ENCODE measurements at regions not wholly inside any gene's neighbourhood (a gene's known extent, or its start where the extent isn't known, plus 50 kb on each side); places are given as distances from the start of the nearest gene placed in this dataset.

DNA sequence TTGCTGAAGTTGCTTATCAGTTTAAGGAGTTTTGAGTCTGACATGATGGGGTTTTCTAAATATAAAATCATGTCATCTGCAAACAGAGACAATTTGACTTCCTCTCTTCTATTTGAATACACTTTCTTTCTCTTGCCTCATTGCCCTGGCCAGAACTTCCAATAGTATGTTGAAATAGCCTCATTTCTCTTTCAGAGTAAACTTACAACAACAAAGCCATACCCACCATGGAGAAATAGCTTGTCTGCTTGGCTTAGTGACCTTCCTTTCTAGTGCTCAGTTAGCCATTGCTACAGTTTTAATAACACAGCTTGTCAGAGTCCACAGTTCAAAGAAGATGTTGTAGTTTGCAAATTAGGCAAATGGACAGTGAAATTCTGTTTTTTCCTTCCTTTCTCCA is 228.0 kb downstream of the ETAA1 start:
- DNase-seq: no peak

DNA sequence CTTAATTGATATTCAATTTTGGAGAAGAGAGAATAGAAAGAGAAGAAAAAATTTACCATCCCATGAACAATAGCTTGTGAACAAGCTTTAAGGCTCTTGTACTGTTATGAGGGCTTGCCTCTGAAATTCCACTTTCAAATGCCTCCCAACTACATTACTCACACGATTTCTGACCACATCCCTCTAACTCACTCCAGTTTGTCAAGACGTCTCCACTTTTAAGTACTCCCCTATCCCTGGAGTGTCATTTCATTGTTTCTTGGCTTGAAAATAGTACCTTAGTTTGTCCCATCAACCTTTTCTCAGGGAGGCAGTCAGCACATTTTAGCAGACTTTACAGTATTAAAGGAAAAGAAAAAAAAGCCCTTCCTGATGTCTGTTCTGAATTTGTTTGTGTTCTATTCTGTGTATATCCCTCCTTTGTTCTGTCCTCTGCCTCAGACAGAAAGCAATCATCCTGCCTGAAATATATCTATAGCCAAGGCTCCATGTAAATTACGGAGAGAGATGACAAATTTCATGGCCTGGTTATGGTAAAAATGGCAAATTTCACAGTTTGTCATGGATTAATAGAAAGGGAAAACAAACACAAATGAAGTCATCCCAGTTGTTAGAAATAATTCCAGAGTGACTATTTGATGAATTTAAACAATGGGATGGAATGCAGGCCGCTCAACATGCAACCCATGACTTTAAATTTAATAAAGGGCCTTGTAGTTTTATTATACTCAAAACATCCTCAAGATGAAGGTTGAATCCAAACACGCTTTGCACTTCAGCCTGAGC is 228.8 kb downstream of the ETAA1 start:
- no peak for DNase-seq

GRCh38 chr2:67626656-67627055 is 229.5 kb downstream of the ETAA1 start:
- DNase-seq: no peak

DNA sequence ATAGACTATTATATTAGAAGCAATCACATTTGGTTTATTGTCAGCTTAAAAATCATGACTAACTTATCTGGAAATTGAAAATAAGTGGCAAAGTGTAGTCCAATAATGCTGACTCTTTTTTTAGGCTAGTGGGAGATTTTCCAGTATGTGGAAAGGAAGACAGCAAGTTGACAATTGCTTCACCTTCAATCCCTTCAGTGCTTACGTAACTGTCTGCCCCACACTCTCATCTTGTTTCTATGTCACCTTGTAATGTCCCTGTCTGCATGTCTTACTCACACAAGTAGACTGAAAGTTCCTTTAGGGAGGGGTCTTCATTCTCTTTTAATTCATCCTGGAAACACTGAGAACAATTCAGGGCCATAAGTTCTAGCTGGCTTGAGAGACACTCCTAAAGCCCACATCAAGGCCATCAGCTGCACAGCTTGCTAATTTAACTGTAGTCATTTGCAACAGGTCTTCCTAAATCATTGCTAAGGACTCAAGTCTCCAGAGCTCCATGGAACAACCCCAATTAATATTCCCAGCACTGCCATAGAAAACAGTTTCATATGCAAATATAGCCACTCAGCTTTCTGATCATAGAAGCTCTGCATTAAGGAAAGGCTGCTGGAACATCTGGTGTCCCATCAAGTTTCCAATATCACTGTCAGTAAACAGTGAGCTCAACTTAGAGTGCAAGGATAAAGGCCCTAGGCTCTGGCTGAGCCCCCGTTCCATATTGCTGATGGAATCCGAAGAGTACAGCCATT is 230.5 kb downstream of the ETAA1 start:
- DNase-seq: no peak

DNA sequence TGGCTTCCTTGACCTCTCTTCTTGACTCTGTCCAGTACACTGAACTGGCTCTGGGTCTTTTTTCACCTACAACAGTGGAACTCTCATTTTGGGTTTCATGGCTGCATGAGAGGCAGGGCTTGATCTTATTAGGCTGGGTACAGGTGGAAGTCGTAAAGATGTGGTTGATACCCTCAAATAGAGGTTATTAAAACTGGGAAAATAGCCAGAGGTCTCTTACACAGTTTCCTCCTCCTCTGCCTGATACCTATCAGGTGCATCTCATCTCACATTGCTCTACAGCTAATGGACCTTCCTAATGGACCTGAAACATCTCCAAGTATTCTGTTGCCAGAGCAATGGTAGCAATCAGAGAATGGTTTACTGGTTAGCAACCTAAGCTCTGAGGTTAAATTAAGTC is 231.8 kb downstream of the ETAA1 start:
- DNase-seq: no peak

DNA sequence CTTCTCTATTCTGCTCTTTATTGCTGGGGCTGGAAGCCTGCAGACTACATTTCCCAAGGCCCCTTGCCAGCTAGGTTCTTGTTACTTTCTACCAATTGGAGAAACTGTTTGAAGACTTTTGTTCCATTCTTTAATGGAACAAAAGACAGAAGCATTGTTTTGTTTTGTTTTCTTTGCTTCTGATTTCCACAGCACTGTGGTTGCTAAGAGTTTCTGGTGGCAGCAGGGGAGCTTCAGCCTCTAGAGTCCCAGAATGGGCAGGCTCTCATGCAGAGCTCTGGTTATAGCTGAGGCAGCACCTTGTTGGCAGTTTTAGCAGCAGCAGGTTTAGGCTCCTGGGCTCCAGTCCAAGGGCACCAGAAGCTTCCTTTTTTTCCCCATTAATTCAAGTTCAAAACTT is 234.3 kb downstream of the ETAA1 start:
- no peak for DNase-seq

DNA sequence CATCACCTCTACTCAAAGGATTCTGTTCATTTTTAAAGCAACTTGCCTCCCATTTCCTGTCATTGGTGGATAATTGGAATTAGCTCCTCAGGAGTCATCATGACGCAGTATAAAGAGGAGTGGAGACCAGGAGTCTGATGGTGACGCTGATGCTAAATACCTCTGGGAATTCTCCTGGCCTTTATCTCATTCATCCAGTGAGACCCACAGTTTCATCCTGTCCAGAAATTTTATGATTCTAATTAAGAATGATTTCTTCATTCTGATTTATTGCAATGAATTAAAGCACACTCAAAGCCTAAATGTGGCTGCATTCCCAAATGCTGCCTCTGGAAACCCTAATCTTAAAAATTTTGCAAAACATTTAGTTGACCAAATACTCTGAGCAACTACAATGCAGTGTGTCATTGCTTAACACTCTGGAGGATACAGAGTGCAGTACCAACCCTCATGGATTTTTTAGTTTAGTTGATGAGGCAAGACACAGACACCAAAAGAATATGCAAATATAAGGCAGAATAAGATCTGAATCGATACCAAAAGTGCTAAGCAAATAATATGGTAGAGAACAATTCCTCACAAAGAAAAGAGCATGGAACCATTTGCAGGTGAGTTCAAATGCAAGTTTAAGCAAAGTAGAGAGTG is 236.2 kb downstream of the ETAA1 start:
- DNase-seq: no peak

- DNase-seq: no peak
Measured at GRCh38 chr2:67638146-67638545, 241.0 kb downstream of the ETAA1 start.

DNA sequence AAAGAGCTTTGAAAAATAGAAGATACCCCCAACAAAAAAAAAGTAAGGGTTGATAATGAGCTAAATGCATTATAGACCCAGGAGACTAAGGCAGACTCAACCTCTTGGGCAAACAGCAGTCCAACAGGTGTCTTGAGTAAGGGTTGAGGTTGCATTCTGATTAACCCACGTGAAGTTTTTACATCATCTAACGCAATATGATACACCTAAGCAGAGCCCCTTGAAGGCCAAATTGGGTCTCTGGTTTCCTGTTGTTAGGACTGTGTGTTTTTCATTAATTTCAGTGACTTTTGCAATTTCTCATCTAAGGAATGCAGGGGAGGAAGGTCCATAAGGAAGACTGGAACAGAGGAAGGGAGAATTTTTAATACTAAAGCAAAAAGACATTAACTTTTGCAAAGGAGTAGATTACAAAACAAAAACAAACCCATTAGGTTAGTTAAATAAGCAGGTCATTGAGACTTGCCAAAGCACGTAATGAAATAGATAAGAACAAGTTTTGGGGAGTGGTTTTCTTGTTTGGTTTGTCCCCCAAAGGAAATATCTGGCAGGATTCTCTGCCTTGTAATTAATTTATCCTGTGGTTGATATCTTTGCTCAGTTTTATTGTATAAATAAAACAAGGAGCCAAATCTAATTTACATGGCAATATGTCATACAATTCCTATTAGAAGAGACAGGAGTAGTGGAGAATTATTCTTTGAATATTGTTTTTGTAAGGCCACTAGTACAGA is 244.3 kb downstream of the ETAA1 start:
- no peak for DNase-seq

GRCh38 chr2:67642046-67642382 is 244.9 kb downstream of the ETAA1 start:
- DNase-seq: no peak

- DNase-seq: no peak
Measured at GRCh38 chr2:67642961-67643360, 245.8 kb downstream of the ETAA1 start.

GRCh38 chr2:67645280-67646138 is 248.4 kb downstream of the ETAA1 start:
- no peak for DNase-seq

DNA sequence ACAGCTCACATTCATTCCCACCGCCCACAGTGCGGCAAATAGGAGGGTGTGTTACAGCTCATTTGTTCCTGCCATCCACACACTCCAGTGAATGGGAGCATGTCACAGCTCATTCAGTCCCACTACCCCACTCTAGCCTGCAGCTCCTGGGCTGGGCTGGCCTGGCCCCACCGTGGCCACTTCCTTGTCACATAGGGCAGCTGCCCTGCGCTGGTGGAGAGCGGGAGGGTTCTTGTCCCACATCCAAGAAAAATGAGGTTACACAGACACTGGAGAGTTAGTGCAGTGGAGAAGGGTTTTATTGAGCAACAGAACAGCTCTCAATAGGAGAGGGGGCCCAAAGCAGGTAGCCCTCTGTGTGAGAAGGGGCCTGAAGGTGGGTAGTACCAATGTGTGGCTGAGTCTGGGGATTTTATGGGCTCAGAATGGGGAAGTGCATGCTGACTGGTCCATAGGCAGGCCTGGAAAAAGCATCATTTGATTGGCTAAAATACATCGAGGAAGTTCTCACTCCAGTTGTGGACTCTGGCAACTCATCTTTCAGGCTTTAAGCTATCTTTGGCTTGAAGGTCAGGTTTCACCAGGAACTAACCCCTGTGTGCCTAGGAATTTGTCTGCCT is 249.7 kb downstream of the ETAA1 start:
- no peak for DNase-seq

DNA sequence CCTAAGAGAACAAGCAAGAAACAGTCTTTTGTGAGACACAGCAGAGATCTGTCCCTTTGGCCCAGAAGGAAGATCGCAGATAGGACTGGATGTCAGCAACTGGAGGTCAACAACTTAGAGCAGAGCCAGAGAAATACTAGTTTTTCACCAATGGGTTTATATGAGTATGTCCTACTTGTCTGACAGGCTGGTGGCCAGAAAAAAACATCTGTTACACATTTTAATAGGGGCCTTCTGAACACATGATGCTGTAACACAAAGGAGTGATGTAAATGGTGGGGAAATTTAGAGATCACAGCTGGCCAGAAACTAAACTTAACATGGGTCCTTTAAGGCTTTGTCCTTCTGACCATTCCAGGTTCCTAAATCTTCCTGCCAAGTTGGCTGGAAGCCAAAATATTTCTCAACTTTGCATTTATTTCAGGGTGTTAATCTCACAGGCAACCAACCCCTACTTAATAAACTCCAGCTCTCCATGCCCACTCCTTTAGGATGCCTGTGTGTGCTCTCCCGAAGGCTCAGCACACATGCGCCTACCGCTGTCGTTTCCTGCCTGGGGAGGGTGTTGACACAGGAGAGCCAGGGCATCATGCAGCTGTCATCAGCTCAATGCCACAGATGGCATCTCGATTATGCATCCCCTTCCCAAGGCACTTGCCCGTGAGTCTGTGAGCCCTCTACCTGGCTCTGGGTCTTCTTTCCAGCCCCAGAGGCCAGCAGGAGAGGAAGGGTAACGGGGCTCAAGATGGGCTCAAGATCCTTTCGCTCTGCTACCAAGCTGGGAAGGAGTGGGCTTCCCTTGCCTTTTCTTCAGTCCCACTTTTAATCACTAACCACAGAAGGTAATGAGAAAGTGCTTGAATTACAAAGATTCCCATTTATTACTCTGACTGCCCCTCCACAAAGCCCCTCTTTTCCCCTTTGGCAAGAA is 252.5 kb downstream of the ETAA1 start:
- DNase-seq: no peak

GRCh38 chr2:67650291-67651133 is 253.4 kb downstream of the ETAA1 start:
- DNase-seq: no peak

GRCh38 chr2:67651565-67651964 is 254.4 kb downstream of the ETAA1 start:
- no peak for DNase-seq

GRCh38 chr2:67652679-67653078 is 255.5 kb downstream of the ETAA1 start:
- no peak for DNase-seq

GRCh38 chr2:67656875-67657274 is 259.7 kb downstream of the ETAA1 start:
- no peak for DNase-seq

DNA sequence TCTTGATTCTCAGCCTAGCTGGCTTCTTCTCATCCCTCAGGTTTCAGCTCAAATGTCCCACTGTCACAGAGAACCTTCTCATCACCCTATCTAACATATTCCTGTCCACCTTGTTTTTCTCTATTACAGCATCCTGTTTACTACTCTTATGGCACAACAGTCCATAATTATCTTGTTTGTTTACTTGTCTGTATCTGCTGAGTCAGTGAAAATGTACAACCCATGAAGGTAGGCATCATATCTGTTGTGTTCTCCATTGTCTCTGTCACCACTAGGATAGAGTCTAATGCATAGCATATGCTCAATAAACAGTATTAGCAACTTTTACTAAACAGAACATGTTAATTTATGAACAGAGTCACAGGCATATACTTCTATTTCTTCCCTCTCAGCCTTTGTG is 261.7 kb downstream of the ETAA1 start:
- no peak for DNase-seq
